GM12878 (cell line): ENCODE measurements at regions not wholly inside any gene's neighbourhood (a gene's known extent, or its start where the extent isn't known, plus 50 kb on each side); places are given as distances from the start of the nearest gene placed in this dataset.

ENCODE experiments used
- CEBPZ ChIP-seq: fragments of 150-350 bp; IDR thresholded peaks from 2 replicates; pipeline ENCODE4 v1.6.1; 2016; ENCODE audit warnings: low read depth, low read length
- CREM ChIP-seq: IDR thresholded peaks from 2 replicates; pipeline ENCODE4 v1.6.1; 2014; ENCODE audit warnings: antibody characterized with exemption, low read depth
- FOXM1 ChIP-seq: IDR thresholded peaks from 2 replicates; pipeline ENCODE4 v1.6.1; 2012; ENCODE audit warnings: low read depth, mild to moderate bottlenecking, inconsistent platforms, low read length, moderate library complexity
- NFYB ChIP-seq: IDR thresholded peaks from 2 replicates; pipeline ENCODE4 v1.6.1; 2011; ENCODE audit warnings: low read depth, mild to moderate bottlenecking, low read length, improper control_type of control experiment, moderate library complexity; ENCODE audit not compliant: insufficient read depth
- RAD51 ChIP-seq: fragments of 450-650 bp; IDR thresholded peaks from 2 replicates; pipeline ENCODE4 v1.6.1; 2016; ENCODE audit warnings: moderate library complexity, mild to moderate bottlenecking, inconsistent platforms
- ZBTB11 ChIP-seq: fragments of 450-650 bp; formaldehyde crosslinking; IDR thresholded peaks from 2 replicates; pipeline ENCODE4 v1.5.0; 2022; ENCODE audit warnings: mild to moderate bottlenecking, missing genetic modification characterization

- TF ChIP-seq ZBTB11 (CRISPR knock-in tag), result no peak
- no peak for TF ChIP-seq NFYB
- no peak for TF ChIP-seq RAD51
- TF ChIP-seq FOXM1, result no peak
- TF ChIP-seq CREM, result no peak
- no peak for TF ChIP-seq CEBPZ
Measured at GRCh38 chr16:51497541-51498211, 346.6 kb upstream of the SALL1 start (continued).
